Esophagus squamous epithelium (tissue), 5 donors: ENCODE measurements at regions not wholly inside any gene's neighbourhood (a gene's known extent, or its start where the extent isn't known, plus 50 kb on each side); places are given as distances from the start of the nearest gene placed in this dataset.

Experiments used
- DNase-seq: peaks from one replicate; lab custom pipeline; 2025; lab: John Stamatoyannopoulos, UW
- H3K27ac ChIP-seq, 4 donors: fragments of 200-600 bp; sonication (generic); one replicate each; pipeline ENCODE4 v1.5.1; 2016 to 2019; ENCODE audit warnings: mild to moderate bottlenecking in 1 of 4
- H3K27me3 ChIP-seq, 4 donors: fragments of 200-600 bp; sonication (generic); 1 replicate in 3 of 4; 2 replicates in 1 of 4; pipeline versions ENCODE4 v1.5.1 to v1.6.0; 2017 to 2021; ENCODE audit warnings: antibody characterized with exemption in 1 of 4
- H3K36me3 ChIP-seq, 3 donors: fragments of 200-600 bp; sonication (generic); one replicate each; pipeline ENCODE4 v1.5.1; 2016 to 2019
- H3K4me1 ChIP-seq, 3 donors: fragments of 200-600 bp; sonication (generic); one replicate each; pipeline ENCODE4 v1.5.1; 2017 to 2019
- H3K4me3 ChIP-seq, 4 donors: fragments of 200-600 bp; sonication (generic); 1 replicate in 3 of 4; 2 replicates in 1 of 4; pipeline ENCODE4 v1.5.1; 2016 to 2019; ENCODE audit warnings: mild to moderate bottlenecking in 2 of 4, moderate library complexity in 1 of 4
- H3K9me3 ChIP-seq, 3 donors: fragments of 200-600 bp; sonication (generic); one replicate each; pipeline ENCODE4 v1.5.1; 2016 to 2019
- CTCF ChIP-seq, 6 experiments: fragments of 450-650 bp in 4 of 6; fragments of 200-600 bp in 2 of 6; sonication (generic) in 2 of 6; IDR thresholded peaks; one replicate each; pipeline ENCODE4 v1.5.1; 2016 to 2019; ENCODE audit warnings: antibody characterized with exemption in 6 of 6, mild to moderate bottlenecking in 4 of 6, moderate library complexity in 4 of 6
- POLR2A ChIP-seq, 4 donors: fragments of 450-650 bp; IDR thresholded peaks; one replicate each; pipeline ENCODE4 v1.6.1; 2017; ENCODE audit warnings: antibody characterized with exemption in 4 of 4, mild to moderate bottlenecking in 4 of 4, moderate library complexity in 3 of 4
- WGBS, 2 donors: methylation state at CpG; one replicate each; pipeline ENCODE4 v1.1.5; 2018; 5-methylcytosine and 5-hydroxymethylcytosine counted together
- intact Hi-C: fragments of 100-400 bp; cut with DNase I; formaldehyde crosslinking; loops from one replicate; pipeline ENCODE4 v1.15.0; 2022
- donor health status: DM: yes; HTN: yes; CAD: no.

GRCh38 chr2:184528119-184528518 is 70.2 kb upstream of the ZNF804A start:
- no peaks in the 10 kb centered on the region for H3K36me3 ChIP-seq
- no peak for TF ChIP-seq CTCF (IDR thresholded peaks at IDR 0.05)
- no peak for TF ChIP-seq POLR2A (IDR thresholded peaks at IDR 0.05)
- no peaks in the 10 kb centered on the region for H3K4me1 ChIP-seq
- intact Hi-C loops, result no loop called here
- no peaks in the 10 kb centered on the region for H3K27me3 ChIP-seq
- DNase-seq, result no peak
- H3K4me3 ChIP-seq, result no peak overlapping the region
- H3K9me3 ChIP-seq, result peaks cover 0 to 44% (median 15%) of the 10 kb centered on the region in 3 donors
- 44 to 51% methylated on average over 2 of the region's 2 CpGs for WGBS, 2 donors
- no peak overlapping the region for H3K27ac ChIP-seq

DNA sequence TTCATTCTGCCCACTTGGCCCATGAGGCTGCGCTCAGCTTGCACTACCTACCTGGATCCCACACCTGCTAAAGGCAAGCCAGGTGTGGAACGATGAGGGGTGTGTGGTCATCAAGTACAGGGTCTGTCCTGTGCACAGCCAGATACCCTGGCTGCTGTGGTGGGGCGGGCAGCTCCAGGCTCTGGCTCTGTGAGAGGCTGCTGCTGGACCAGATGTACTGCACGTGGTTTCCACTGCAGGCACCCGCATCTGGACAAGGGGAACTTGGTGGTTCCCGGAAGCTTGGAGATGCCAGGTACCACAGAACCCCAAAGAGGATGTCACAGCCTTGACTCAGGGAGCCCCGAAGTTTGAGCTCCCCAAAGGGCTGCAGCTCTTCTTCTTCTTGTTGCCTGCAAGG is 68.1 kb upstream of the ZNF804A start:
- WGBS, 2 donors, result 55 to 75% methylated on average over 5 to 6 of the region's 7 CpGs
- Histone ChIP-seq H3K9me3 (peaks cover 0 to 33% (median 15%) of the 10 kb centered on the region in 3 donors), H3K36me3 (no peaks in the 10 kb centered on the region), H3K27me3 (no peaks in the 10 kb centered on the region), H3K27ac (no peak overlapping the region), H3K4me1 (no peaks in the 10 kb centered on the region), H3K4me3 (no peak overlapping the region)
- DNase-seq, result no peak
- no peak for TF ChIP-seq POLR2A (IDR thresholded peaks at IDR 0.05)
- no peak for TF ChIP-seq CTCF (IDR thresholded peaks at IDR 0.05)
- intact Hi-C loops, result no loop called here

GRCh38 chr2:184530959-184531358 is 67.4 kb upstream of the ZNF804A start:
- H3K9me3 ChIP-seq, result peaks cover 0 to 33% (median 15%) of the 10 kb centered on the region in 3 donors
- 65% methylated on average over 3 of the region's 6 CpGs; no CpG with 5 or more reads in 1 of the 2 donors for WGBS, 2 donors
- H3K4me3 ChIP-seq, result no peak overlapping the region
- H3K27me3 ChIP-seq, result no peaks in the 10 kb centered on the region
- TF ChIP-seq CTCF (IDR thresholded peaks at IDR 0.05) (no peak), POLR2A (IDR thresholded peaks at IDR 0.05) (no peak)
- no peak for DNase-seq
- H3K4me1 ChIP-seq, result no peaks in the 10 kb centered on the region
- intact Hi-C loops, result no loop called here
- no peaks in the 10 kb centered on the region for H3K36me3 ChIP-seq
- H3K27ac ChIP-seq, result no peak overlapping the region

DNA sequence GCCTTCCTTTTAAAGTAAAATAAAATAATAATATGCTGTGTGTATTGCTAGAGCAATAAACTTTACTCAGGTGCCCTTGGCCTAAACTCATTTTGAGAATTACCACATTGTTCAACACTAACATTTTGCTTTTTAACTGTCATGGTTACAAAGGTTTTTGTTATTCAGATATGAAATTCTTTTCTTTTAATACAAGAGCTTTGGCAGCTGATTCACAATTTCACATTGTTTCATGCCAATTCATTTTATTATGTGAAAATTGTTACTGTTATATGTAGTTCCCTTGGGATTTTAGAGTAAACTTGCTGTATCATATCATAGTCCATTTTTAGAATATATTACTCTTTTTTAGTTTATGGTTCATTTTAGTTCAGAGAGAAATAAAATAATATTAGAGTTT is 65.8 kb upstream of the ZNF804A start:
- no peak overlapping the region for H3K27ac ChIP-seq
- DNase-seq, result no peak
- H3K9me3 ChIP-seq, result peaks cover 0 to 28% (median 15%) of the 10 kb centered on the region in 3 donors
- H3K4me1 ChIP-seq, result no peaks in the 10 kb centered on the region
- H3K4me3 ChIP-seq, result no peak overlapping the region
- intact Hi-C loops, result no loop called here
- TF ChIP-seq POLR2A (IDR thresholded peaks at IDR 0.05), result no peak
- no peak for TF ChIP-seq CTCF (IDR thresholded peaks at IDR 0.05)
- H3K36me3 ChIP-seq, result no peaks in the 10 kb centered on the region
- H3K27me3 ChIP-seq, result no peaks in the 10 kb centered on the region

GRCh38 chr2:184534986-184535385 is 63.3 kb upstream of the ZNF804A start:
- no peak for TF ChIP-seq CTCF (IDR thresholded peaks at IDR 0.05)
- no peak for TF ChIP-seq POLR2A (IDR thresholded peaks at IDR 0.05)
- WGBS, 2 donors, result 55 to 69% methylated on average over 3 of the region's 3 CpGs
- DNase-seq, result no peak

More at GRCh38 chr2:184534986-184535385, 63.3 kb upstream of the ZNF804A start:
- Histone ChIP-seq H3K4me3 (no peak overlapping the region), H3K4me1 (no peaks in the 10 kb centered on the region), H3K36me3 (no peaks in the 10 kb centered on the region), H3K27ac (no peak overlapping the region), H3K9me3 (peaks cover 0 to 6% (median 0%) of the 10 kb centered on the region in 3 donors), H3K27me3 (no peaks in the 10 kb centered on the region)
- intact Hi-C loops, result no loop called here
